ENCODE measurements at regions not wholly inside any gene's neighbourhood (a gene's known extent, or its start where the extent isn't known, plus 50 kb on each side); places are given as distances from the start of the nearest gene placed in this dataset.

DNA sequence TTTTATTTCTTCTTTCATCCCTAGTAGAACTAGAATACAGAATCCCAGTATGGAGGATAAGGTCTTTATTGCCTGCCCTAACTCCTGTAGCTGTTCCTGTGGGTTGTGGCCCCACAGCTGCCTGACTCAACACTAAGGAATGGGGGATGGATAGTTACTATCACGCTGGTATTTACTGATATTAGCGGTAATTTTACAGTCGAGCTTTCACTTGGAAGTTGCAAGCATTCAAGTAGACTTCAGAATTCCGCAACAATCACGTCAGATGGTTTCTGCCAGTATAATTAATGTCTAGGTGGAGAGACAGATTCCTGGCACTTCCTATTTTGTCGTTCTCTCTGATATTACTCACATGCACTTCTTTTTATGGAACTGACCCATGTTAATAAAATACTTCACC lies 489.8 kb downstream of the PABPC4L start:
- no peaks in the 10 kb centered on the region for H3K27me3 ChIP-seq (replicated peaks; ENCODE audit: insufficient read depth)
- peaks cover 12 to 13% of the 10 kb centered on the region in 2 donors for H3K4me1 ChIP-seq (ENCODE audit: control insufficient read depth in 1 of 2, low read depth in 2 of 2)
- no peaks in the 10 kb centered on the region for H3K36me3 ChIP-seq
- no peak for DNase-seq (ENCODE audit: low spot score)
- peak overlapping the region; percentile 61 for H3K4me3 ChIP-seq
- ATAC-seq (ENCODE audit: insufficient number of reproducible peaks, low FRiP score, low read depth), result no peak
- H3K9me3 ChIP-seq, result no peaks in the 10 kb centered on the region
- H3K27ac ChIP-seq, result peak overlapping the region; percentile 2 to 46
- TF ChIP-seq, protein P1, sequence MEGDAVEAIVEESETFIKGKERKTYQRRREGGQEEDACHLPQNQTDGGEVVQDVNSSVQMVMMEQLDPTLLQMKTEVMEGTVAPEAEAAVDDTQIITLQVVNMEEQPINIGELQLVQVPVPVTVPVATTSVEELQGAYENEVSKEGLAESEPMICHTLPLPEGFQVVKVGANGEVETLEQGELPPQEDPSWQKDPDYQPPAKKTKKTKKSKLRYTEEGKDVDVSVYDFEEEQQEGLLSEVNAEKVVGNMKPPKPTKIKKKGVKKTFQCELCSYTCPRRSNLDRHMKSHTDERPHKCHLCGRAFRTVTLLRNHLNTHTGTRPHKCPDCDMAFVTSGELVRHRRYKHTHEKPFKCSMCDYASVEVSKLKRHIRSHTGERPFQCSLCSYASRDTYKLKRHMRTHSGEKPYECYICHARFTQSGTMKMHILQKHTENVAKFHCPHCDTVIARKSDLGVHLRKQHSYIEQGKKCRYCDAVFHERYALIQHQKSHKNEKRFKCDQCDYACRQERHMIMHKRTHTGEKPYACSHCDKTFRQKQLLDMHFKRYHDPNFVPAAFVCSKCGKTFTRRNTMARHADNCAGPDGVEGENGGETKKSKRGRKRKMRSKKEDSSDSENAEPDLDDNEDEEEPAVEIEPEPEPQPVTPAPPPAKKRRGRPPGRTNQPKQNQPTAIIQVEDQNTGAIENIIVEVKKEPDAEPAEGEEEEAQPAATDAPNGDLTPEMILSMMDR (IDR thresholded peaks at IDR 0.05), result no peak

DNA sequence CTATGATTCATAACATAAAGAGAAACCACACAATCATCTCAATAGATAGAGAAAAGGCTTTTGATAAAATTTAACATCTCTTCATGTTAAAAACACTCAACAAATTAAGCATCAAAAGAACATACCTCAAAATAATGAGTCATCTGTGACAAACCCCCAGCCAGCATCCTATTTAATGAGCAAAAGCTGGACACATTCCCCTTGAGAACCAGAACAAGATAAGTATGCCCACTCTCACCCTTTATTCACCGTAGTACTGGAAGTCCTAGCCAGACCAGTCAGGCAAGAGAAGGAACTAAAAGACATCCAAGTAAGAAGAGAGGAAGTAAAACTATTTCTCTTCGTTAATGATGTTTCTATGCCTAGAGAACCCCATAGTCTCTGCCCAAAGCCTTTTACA lies 507.2 kb downstream of the PABPC4L start:
- no peaks in the 10 kb centered on the region for H3K36me3 ChIP-seq
- H3K4me1 ChIP-seq (ENCODE audit: control insufficient read depth in 1 of 2, low read depth in 2 of 2), result no peaks in the 10 kb centered on the region
- H3K27ac ChIP-seq, result no peak overlapping the region
- DNase-seq (ENCODE audit: low spot score), result no peak
- H3K27me3 ChIP-seq (replicated peaks; ENCODE audit: insufficient read depth), result no peaks in the 10 kb centered on the region
- H3K4me3 ChIP-seq, result no peak overlapping the region
- H3K9me3 ChIP-seq, result no peaks in the 10 kb centered on the region
- TF ChIP-seq, protein P1 (IDR thresholded peaks at IDR 0.05), result no peak
- no peak for ATAC-seq (ENCODE audit: insufficient number of reproducible peaks, low FRiP score, low read depth)

- Histone ChIP-seq H3K4me3 (no peak overlapping the region), H3K27me3 (replicated peaks; ENCODE audit: insufficient read depth) (no peaks in the 10 kb centered on the region), H3K9me3 (no peaks in the 10 kb centered on the region), H3K36me3 (no peaks in the 10 kb centered on the region), H3K27ac (no peak overlapping the region), H3K4me1 (ENCODE audit: control insufficient read depth in 1 of 2, low read depth in 2 of 2) (no peaks in the 10 kb centered on the region)
- ATAC-seq (ENCODE audit: insufficient number of reproducible peaks, low FRiP score, low read depth), result no peak
- TF ChIP-seq, protein P1 (IDR thresholded peaks at IDR 0.05), result no peak
- no peak for DNase-seq (ENCODE audit: low spot score)
These were observed 517.6 kb downstream of the PABPC4L start for GRCh38 chr4:133683967-133684366.

DNA sequence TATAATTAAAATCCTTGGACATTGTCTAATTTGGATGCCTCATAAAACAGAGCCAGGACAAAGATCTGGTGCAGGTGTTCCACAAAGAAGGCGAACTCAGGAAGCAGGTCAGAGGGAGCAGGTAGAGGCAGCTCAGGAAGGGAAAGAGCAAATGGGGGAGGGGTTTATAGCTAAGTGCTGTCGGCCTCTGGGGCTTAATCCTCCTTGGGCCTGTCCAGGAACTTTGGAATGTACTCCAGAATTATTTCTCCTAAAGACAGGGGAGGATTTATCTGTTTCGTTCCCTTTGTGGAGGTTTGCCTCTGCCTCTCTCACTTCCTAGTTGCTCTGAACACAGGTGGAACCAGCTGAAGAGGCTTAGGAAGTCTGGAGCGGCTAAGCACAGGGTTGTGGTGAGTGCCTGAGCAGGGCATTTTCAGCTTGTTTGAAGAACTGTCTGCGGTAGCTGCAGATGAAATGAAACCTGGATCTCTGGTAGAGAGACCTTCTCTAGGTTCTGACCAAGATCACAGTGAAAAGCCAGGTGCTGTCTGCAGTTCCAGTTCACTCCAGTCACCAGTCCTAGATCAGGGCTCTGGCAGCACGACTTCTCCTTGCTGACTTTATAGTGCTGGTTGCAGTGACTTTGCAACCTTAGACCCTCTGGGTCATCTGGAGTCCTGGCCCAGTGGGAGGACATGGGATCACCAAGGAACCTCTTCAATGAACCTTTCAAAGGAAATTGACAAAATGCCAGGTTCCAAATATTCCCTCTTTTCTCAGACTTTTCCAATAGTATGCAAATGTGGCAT lies 519.2 kb downstream of the PCDH10 start:
- Histone ChIP-seq H3K4me3 (no peak overlapping the region), H3K4me1 (ENCODE audit: control insufficient read depth in 1 of 2, low read depth in 2 of 2) (no peaks in the 10 kb centered on the region), H3K27ac (no peak overlapping the region), H3K9me3 (no peaks in the 10 kb centered on the region), H3K27me3 (replicated peaks; ENCODE audit: insufficient read depth) (no peaks in the 10 kb centered on the region), H3K36me3 (no peaks in the 10 kb centered on the region)
- TF ChIP-seq, protein P1 (IDR thresholded peaks at IDR 0.05), result no peak
- DNase-seq (ENCODE audit: low spot score), result no peak
- ATAC-seq (ENCODE audit: insufficient number of reproducible peaks, low FRiP score, low read depth), result no peak

- Histone ChIP-seq H3K27me3 (replicated peaks; ENCODE audit: insufficient read depth) (no peaks in the 10 kb centered on the region), H3K27ac (no peak overlapping the region), H3K9me3 (no peaks in the 10 kb centered on the region), H3K4me3 (no peak overlapping the region), H3K36me3 (no peaks in the 10 kb centered on the region), H3K4me1 (ENCODE audit: control insufficient read depth in 1 of 2, low read depth in 2 of 2) (no peaks in the 10 kb centered on the region)
- DNase-seq (ENCODE audit: low spot score) (no peak), ATAC-seq (ENCODE audit: insufficient number of reproducible peaks, low FRiP score, low read depth) (no peak)
- TF ChIP-seq, protein P1 (IDR thresholded peaks at IDR 0.05), result no peak
These were observed 498.1 kb downstream of the PCDH10 start for GRCh38 chr4:133647206-133647605.

Data from thoracic aorta (tissue), 2 donors.